HepG2 (cell line): ENCODE measurements at regions not wholly inside any gene's neighbourhood (a gene's known extent, or its start where the extent isn't known, plus 50 kb on each side); places are given as distances from the start of the nearest gene placed in this dataset.

Source experiments
- ATAC-seq: fragments of 200-7000 bp; cut with Tn5 transposase; 3 replicates; pipeline ENCODE4 v1.9.1; 2020; ENCODE audit warnings: mild to moderate bottlenecking, moderate library complexity
- BruUV-seq: library from RNA; stranded (reverse); fragments of 400-500 nt; replicated peaks from 2 replicates; lab custom pipeline; 2021; lab: Mats Ljungman, UMichigan
- CTCF ChIA-PET: fragments of 300-600 bp; formaldehyde crosslinking; extraction: SDS; loops from one replicate; lab custom pipeline; 2021; ENCODE audit warnings: low total read pairs, inconsistent platforms, low intra/inter-chr PET ratio; lab: Yijun Ruan, JAX
- POLR2A ChIA-PET: fragments of 350-600 bp; sonication (Branson Sonifier 250); formaldehyde crosslinking; loops from one replicate; lab custom pipeline; 2020; ENCODE audit warnings: antibody characterized with exemption, inconsistent platforms; lab: Yijun Ruan, JAX
- DNase-seq: peaks from one replicate; pipeline ENCODE4 v3.0.0-alpha.2; 2015; ENCODE audit warnings: low spot score
- FAIRE-seq: peaks from 3 replicates; lab custom pipeline; 2011; peaks lifted over from hg19 to GRCh38; lab: Jason Lieb, UNC
- H2AFZ ChIP-seq: one replicate; pipeline ENCODE4 v1.6.1; 2011; ENCODE audit warnings: low read length, inconsistent platforms
- H3K27ac ChIP-seq: fragments of 300-600 bp; 3 replicates; pipeline ENCODE4 v1.8.0; 2011; ENCODE audit warnings: mixed run types, mild to moderate bottlenecking, mixed read lengths, low read length, inconsistent platforms; ENCODE audit not compliant: insufficient read depth; ENCODE audit errors: extremely low read length
- H3K27me3 ChIP-seq, 2 experiments: fragments of 200-600 bp in 1 of 2; 2 replicates in 1 of 2; 3 replicates in 1 of 2; pipeline versions ENCODE4 v1.6.0 to v1.8.0; 2011; ENCODE audit warnings: low read length in 2 of 2, mild to moderate bottlenecking in 2 of 2, moderate library complexity in 2 of 2, inconsistent platforms in 1 of 2; ENCODE audit not compliant: insufficient read depth in 2 of 2, control insufficient read depth in 1 of 2
- H3K36me3 ChIP-seq, 2 experiments: fragments of 200-600 bp in 1 of 2; replicated peaks in 1 of 2; 2 replicates in 1 of 2; 3 replicates in 1 of 2; pipeline versions ENCODE4 v1.5.1 to v1.8.0; 2011; ENCODE audit warnings: low read length in 2 of 2, inconsistent platforms in 1 of 2; ENCODE audit not compliant: insufficient read depth in 2 of 2, control insufficient read depth in 1 of 2
- H3K4me1 ChIP-seq: 2 replicates; pipeline ENCODE4 v1.5.1; 2012; ENCODE audit warnings: low read length, inconsistent platforms; ENCODE audit not compliant: insufficient read depth
- H3K4me2 ChIP-seq: 2 replicates; pipeline ENCODE4 v1.6.0; 2011; ENCODE audit warnings: low read depth, low read length, inconsistent platforms
- H3K4me3 ChIP-seq, 3 experiments: fragments of 200-600 bp in 1 of 3; sonication (generic), shearing (Covaris generic) in 1 of 3; replicated peaks in 1 of 3; 2 replicates each; pipeline ENCODE4 v1.5.1; 2011 to 2016; ENCODE audit warnings: low read length in 3 of 3, inconsistent platforms in 2 of 3, low read depth in 2 of 3, mild to moderate bottlenecking in 2 of 3, control low read depth in 1 of 3, mixed read lengths in 1 of 3; ENCODE audit not compliant: insufficient read depth in 1 of 3
- H3K79me2 ChIP-seq: one replicate; pipeline ENCODE4 v1.6.1; 2011; ENCODE audit warnings: low read length, inconsistent platforms; ENCODE audit not compliant: insufficient read depth
- H3K9ac ChIP-seq: 2 replicates; pipeline ENCODE4 v1.6.0; 2011; ENCODE audit warnings: mild to moderate bottlenecking, low read depth, low read length, inconsistent platforms; ENCODE audit not compliant: insufficient read depth
- H3K9me3 ChIP-seq: 2 replicates; pipeline ENCODE4 v1.5.1; 2012; ENCODE audit warnings: mild to moderate bottlenecking, low read length
- H4K20me1 ChIP-seq: 2 replicates; pipeline ENCODE4 v1.6.0; 2011; ENCODE audit warnings: inconsistent platforms, mild to moderate bottlenecking, low read length, moderate library complexity; ENCODE audit not compliant: insufficient read depth
- CC2D1A ChIP-seq: sonication (generic); formaldehyde crosslinking; IDR thresholded peaks from 2 replicates; pipeline ENCODE4 v1.8.1; 2023; ENCODE audit warnings: mild to moderate bottlenecking, missing genetic modification reagents
- MLXIP ChIP-seq: sonication (generic); formaldehyde crosslinking; IDR thresholded peaks from 2 replicates; pipeline ENCODE4 v1.9.0; 2021; ENCODE audit warnings: missing genetic modification reagents, borderline replicate concordance
- MXD4 ChIP-seq: IDR thresholded peaks from 2 replicates; pipeline ENCODE4 v1.6.1; 2016; ENCODE audit warnings: mild to moderate bottlenecking, missing biosample characterization, missing genetic modification reagents
- ZFP36L1 ChIP-seq: sonication (generic); formaldehyde crosslinking; IDR thresholded peaks from 2 replicates; pipeline ENCODE4 v1.8.0; 2022; ENCODE audit warnings: mild to moderate bottlenecking, missing genetic modification reagents, moderate library complexity
- ZNF230 ChIP-seq: sonication (generic); formaldehyde crosslinking; IDR thresholded peaks from 2 replicates; pipeline ENCODE4 v1.4.0; 2020; ENCODE audit warnings: mild to moderate bottlenecking, missing genetic modification reagents
- ZNF251 ChIP-seq: sonication (generic); formaldehyde crosslinking; IDR thresholded peaks from 2 replicates; pipeline ENCODE4 v1.9.0; 2021; ENCODE audit warnings: mild to moderate bottlenecking, missing genetic modification reagents
- ZNF674 ChIP-seq: sonication (generic); formaldehyde crosslinking; IDR thresholded peaks from 2 replicates; pipeline ENCODE4 v1.5.0; 2020; ENCODE audit warnings: low read depth, mild to moderate bottlenecking, missing genetic modification reagents
- WGBS: methylation state at CpG from one replicate; pipeline ENCODE4 v1.1.6; 2017; ENCODE audit warnings: low lambda C conversion rate; 5-methylcytosine and 5-hydroxymethylcytosine counted together
- in situ Hi-C: cut with HindIII; loops from 2 replicates; pipeline ENCODE4 v1.10.0; 2017; ENCODE audit warnings: low pct_unique_long_range_greater_than_20kb; ENCODE audit not compliant: extremely low pct_ligation_motif_present
- intact Hi-C: fragments of 100-400 bp; cut with micrococcal nuclease; formaldehyde crosslinking; loops from one replicate; pipeline ENCODE4 v1.10.0; 2022; ENCODE audit not compliant: unreplicated experiment
- TF ChIP-seq, protein P1 (sequence below): sonication (generic); formaldehyde crosslinking; IDR thresholded peaks from 2 replicates; pipeline ENCODE4 v1.4.0; 2020; ENCODE audit warnings: missing genetic modification reagents
- TF ChIP-seq, protein P2 (sequence below): IDR thresholded peaks from 2 replicates; pipeline ENCODE4 v1.6.1; 2016
- TF ChIP-seq, protein P3 (sequence below): sonication (generic); formaldehyde crosslinking; IDR thresholded peaks from one replicate; pipeline ENCODE4 v1.5.1; 2020; ENCODE audit warnings: mild to moderate bottlenecking, missing genetic modification reagents; ENCODE audit errors: not compliant biosample characterization

DNA sequence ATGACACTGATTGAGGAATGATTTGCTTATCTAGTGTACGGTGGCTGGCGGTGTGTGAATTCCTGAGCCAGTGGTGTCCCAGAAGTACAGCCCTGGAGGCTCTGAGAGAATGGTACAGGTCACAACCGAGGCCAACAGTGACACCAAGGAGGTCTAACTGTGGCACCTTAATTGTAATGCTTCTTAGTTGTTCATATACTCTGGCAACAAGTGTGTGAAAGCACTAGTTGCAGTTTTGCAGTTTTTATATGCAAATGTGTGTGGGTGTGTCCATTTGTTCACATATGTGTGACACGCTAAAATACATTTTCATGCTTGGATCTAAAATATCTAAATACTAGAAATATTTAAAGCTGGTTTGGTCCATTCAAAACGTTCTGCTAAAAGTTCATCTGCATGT, 185.3 kb upstream of the FMN2 start:
- intact Hi-C loops = no loop called here
- no peaks in the 10 kb centered on the region for H4K20me1 ChIP-seq
- ChIA-PET POLR2A (no interaction called here), CTCF (no interaction called here)
- H3K27me3 ChIP-seq = no peaks in the 10 kb centered on the region
- FAIRE-seq (no peak), ATAC-seq (no peak), DNase-seq (no peak)
- H3K4me2 ChIP-seq = no peak overlapping the region
- H3K4me3 ChIP-seq = no peak overlapping the region
- H3K27ac ChIP-seq = no peak overlapping the region
- H3K9ac ChIP-seq = no peak overlapping the region
- 2% methylated on average over 5 of the region's 5 CpGs for WGBS
- no peaks in the 10 kb centered on the region for H3K4me1 ChIP-seq
- no TSS peak for BruUV-seq
- H3K79me2 ChIP-seq = no peaks in the 10 kb centered on the region
- H3K9me3 ChIP-seq = no peaks in the 10 kb centered on the region
- no peaks in the 10 kb centered on the region for H3K36me3 ChIP-seq
- no peak overlapping the region for H2AFZ ChIP-seq
- in situ Hi-C loops = no loop called here
- TF ChIP-seq CC2D1A (CRISPR knock-in tag) (no peak), ZNF251 (CRISPR knock-in tag) (no peak), MXD4 (CRISPR knock-in tag) (no peak), ZFP36L1 (no peak), MLXIP (no peak), ZNF674 (CRISPR knock-in tag) (no peak), ZNF230 (CRISPR knock-in tag) (no peak)
- TF ChIP-seq, protein P1, sequence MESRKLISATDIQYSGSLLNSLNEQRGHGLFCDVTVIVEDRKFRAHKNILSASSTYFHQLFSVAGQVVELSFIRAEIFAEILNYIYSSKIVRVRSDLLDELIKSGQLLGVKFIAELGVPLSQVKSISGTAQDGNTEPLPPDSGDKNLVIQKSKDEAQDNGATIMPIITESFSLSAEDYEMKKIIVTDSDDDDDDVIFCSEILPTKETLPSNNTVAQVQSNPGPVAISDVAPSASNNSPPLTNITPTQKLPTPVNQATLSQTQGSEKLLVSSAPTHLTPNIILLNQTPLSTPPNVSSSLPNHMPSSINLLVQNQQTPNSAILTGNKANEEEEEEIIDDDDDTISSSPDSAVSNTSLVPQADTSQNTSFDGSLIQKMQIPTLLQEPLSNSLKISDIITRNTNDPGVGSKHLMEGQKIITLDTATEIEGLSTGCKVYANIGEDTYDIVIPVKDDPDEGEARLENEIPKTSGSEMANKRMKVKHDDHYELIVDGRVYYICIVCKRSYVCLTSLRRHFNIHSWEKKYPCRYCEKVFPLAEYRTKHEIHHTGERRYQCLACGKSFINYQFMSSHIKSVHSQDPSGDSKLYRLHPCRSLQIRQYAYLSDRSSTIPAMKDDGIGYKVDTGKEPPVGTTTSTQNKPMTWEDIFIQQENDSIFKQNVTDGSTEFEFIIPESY (CRISPR knock-in tag) = no peak
- TF ChIP-seq, protein P2, sequence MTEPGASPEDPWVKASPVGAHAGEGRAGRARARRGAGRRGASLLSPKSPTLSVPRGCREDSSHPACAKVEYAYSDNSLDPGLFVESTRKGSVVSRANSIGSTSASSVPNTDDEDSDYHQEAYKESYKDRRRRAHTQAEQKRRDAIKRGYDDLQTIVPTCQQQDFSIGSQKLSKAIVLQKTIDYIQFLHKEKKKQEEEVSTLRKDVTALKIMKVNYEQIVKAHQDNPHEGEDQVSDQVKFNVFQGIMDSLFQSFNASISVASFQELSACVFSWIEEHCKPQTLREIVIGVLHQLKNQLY (CRISPR knock-in tag) = no peak
- TF ChIP-seq, protein P3, sequence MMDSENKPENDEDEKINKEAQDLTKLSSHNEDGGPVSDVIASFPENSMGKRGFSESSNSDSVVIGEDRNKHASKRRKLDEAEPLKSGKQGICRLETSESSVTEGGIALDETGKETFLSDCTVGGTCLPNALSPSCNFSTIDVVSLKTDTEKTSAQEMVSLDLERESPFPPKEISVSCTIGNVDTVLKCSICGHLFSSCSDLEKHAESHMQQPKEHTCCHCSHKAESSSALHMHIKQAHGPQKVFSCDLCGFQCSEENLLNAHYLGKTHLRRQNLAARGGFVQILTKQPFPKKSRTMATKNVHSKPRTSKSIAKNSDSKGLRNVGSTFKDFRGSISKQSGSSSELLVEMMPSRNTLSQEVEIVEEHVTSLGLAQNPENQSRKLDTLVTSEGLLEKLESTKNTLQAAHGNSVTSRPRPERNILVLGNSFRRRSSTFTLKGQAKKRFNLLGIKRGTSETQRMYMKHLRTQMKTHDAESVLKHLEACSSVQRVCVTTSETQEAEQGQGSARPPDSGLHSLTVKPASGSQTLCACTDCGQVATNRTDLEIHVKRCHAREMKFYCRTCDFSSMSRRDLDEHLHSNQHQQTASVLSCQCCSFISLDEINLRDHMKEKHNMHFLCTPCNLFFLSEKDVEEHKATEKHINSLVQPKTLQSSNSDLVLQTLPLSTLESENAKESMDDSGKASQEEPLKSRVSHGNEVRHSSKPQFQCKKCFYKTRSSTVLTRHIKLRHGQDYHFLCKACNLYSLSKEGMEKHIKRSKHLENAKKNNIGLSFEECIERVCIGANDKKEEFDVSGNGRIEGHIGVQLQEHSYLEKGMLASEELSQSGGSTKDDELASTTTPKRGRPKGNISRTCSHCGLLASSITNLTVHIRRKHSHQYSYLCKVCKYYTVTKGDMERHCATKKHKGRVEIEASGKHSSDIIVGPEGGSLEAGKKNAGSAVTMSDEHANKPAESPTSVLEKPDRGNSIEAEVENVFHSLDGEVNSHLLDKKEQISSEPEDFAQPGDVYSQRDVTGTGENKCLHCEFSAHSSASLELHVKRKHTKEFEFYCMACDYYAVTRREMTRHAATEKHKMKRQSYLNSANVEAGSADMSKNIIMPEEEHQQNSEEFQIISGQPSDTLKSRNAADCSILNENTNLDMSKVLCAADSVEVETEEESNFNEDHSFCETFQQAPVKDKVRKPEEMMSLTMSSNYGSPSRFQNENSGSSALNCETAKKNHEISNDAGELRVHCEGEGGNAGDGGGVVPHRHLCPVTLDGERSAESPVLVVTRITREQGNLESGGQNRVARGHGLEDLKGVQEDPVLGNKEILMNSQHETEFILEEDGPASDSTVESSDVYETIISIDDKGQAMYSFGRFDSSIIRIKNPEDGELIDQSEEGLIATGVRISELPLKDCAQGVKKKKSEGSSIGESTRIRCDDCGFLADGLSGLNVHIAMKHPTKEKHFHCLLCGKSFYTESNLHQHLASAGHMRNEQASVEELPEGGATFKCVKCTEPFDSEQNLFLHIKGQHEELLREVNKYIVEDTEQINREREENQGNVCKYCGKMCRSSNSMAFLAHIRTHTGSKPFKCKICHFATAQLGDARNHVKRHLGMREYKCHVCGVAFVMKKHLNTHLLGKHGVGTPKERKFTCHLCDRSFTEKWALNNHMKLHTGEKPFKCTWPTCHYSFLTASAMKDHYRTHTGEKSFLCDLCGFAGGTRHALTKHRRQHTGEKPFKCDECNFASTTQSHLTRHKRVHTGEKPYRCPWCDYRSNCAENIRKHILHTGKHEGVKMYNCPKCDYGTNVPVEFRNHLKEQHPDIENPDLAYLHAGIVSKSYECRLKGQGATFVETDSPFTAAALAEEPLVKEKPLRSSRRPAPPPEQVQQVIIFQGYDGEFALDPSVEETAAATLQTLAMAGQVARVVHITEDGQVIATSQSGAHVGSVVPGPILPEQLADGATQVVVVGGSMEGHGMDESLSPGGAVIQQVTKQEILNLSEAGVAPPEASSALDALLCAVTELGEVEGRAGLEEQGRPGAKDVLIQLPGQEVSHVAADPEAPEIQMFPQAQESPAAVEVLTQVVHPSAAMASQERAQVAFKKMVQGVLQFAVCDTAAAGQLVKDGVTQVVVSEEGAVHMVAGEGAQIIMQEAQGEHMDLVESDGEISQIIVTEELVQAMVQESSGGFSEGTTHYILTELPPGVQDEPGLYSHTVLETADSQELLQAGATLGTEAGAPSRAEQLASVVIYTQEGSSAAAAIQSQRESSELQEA (CRISPR knock-in tag) = no peak
